Neuronal stem cell (in vitro differentiated cells): ENCODE measurements at regions not wholly inside any gene's neighbourhood (a gene's known extent, or its start where the extent isn't known, plus 50 kb on each side); places are given as distances from the start of the nearest gene placed in this dataset.

ENCODE experiments used
- DNase-seq: peaks from one replicate; pipeline ENCODE4 v3.0.0-alpha.2; 2013; ENCODE audit warnings: low spot score
- H2AFZ ChIP-seq: one replicate; pipeline ENCODE4 v1.6.1; 2013; ENCODE audit warnings: mild to moderate bottlenecking, low read length, inconsistent platforms
- H2AK5ac ChIP-seq: 2 replicates; pipeline ENCODE4 v1.6.1; 2013; ENCODE audit warnings: low read depth, mild to moderate bottlenecking, inconsistent platforms, low read length, moderate library complexity, mixed read lengths
- H2BK120ac ChIP-seq: 2 replicates; pipeline ENCODE4 v1.6.1; 2013; ENCODE audit warnings: low read depth, mild to moderate bottlenecking, inconsistent platforms, low read length, moderate library complexity, mixed read lengths
- H2BK12ac ChIP-seq: one replicate; pipeline ENCODE4 v1.6.1; 2013; ENCODE audit warnings: low read length, inconsistent platforms
- H2BK15ac ChIP-seq: 2 replicates; pipeline ENCODE4 v1.6.1; 2013; ENCODE audit warnings: mild to moderate bottlenecking, low read length, inconsistent platforms, mixed read lengths
- H2BK5ac ChIP-seq: one replicate; pipeline ENCODE4 v1.6.1; 2013; ENCODE audit warnings: inconsistent platforms, mild to moderate bottlenecking, low read length, moderate library complexity
- H3K14ac ChIP-seq: one replicate; pipeline ENCODE4 v1.6.1; 2013; ENCODE audit warnings: low read length, inconsistent platforms
- H3K18ac ChIP-seq: 2 replicates; pipeline ENCODE4 v1.6.1; 2013; ENCODE audit warnings: low read length, inconsistent platforms
- H3K23ac ChIP-seq: 2 replicates; pipeline ENCODE4 v1.6.1; 2013; ENCODE audit warnings: low read depth, mild to moderate bottlenecking, mixed read lengths, low read length, inconsistent platforms; ENCODE audit not compliant: poor library complexity
- H3K27ac ChIP-seq: replicated peaks from 3 replicates; pipeline ENCODE4 v1.5.1; 2013; ENCODE audit warnings: low read length, inconsistent platforms
- H3K27me3 ChIP-seq, 3 experiments: 2 replicates each; pipeline ENCODE4 v1.6.1; 2013; ENCODE audit warnings: low read length in 3 of 3, mild to moderate bottlenecking in 2 of 3, inconsistent platforms in 1 of 3, low read depth in 1 of 3, mixed read lengths in 1 of 3, moderate library complexity in 1 of 3; ENCODE audit not compliant: control insufficient read depth in 3 of 3, insufficient read depth in 3 of 3
- H3K36me3 ChIP-seq, 2 donors: replicated peaks in 1 of 2; 2 replicates each; pipeline ENCODE4 v1.6.1; 2013; ENCODE audit warnings: low read length in 2 of 2; ENCODE audit not compliant: control insufficient read depth in 2 of 2, insufficient read depth in 2 of 2
- H3K4ac ChIP-seq: 2 replicates; pipeline ENCODE4 v1.6.1; 2013; ENCODE audit warnings: inconsistent platforms, mild to moderate bottlenecking, low read length, moderate library complexity
- H3K4me1 ChIP-seq, 2 donors: 1 replicate in 1 of 2; 2 replicates in 1 of 2; pipeline ENCODE4 v1.6.1; 2013; ENCODE audit warnings: low read length in 2 of 2, low read depth in 1 of 2; ENCODE audit not compliant: control insufficient read depth in 2 of 2, insufficient read depth in 1 of 2
- H3K4me2 ChIP-seq: one replicate; pipeline ENCODE4 v1.6.1; 2013; ENCODE audit warnings: mild to moderate bottlenecking, low read length, inconsistent platforms; ENCODE audit not compliant: insufficient read depth, poor library complexity, severe bottlenecking
- H3K4me3 ChIP-seq, 2 donors: 2 replicates each; pipeline ENCODE4 v1.5.1; 2013; ENCODE audit warnings: low read length in 2 of 2, mild to moderate bottlenecking in 2 of 2, inconsistent platforms in 1 of 2, moderate library complexity in 1 of 2
- H3K79me1 ChIP-seq: one replicate; pipeline ENCODE4 v1.6.1; 2013; ENCODE audit warnings: low read depth, mild to moderate bottlenecking, inconsistent platforms, low read length, moderate library complexity
- H3K9ac ChIP-seq: one replicate; pipeline ENCODE4 v1.6.1; 2013; ENCODE audit warnings: mild to moderate bottlenecking, low read depth, low read length, inconsistent platforms; ENCODE audit not compliant: poor library complexity
- H3K9me3 ChIP-seq, 2 donors: replicated peaks in 1 of 2; 2 replicates each; pipeline versions ENCODE3 to v1.6.1; 2013; ENCODE audit warnings: low read length in 2 of 2, mild to moderate bottlenecking in 2 of 2, inconsistent platforms in 1 of 2, low read depth in 1 of 2, mixed read lengths in 1 of 2, moderate library complexity in 1 of 2; ENCODE audit not compliant: control insufficient read depth in 2 of 2, insufficient read depth in 1 of 2
- H4K8ac ChIP-seq: one replicate; pipeline ENCODE4 v1.6.1; 2013; ENCODE audit warnings: low read depth, mild to moderate bottlenecking, inconsistent platforms, low read length, moderate library complexity
- H4K91ac ChIP-seq: one replicate; pipeline ENCODE4 v1.6.1; 2013; ENCODE audit warnings: low read length, low read depth, mild to moderate bottlenecking, inconsistent platforms; ENCODE audit not compliant: poor library complexity
- WGBS, 2 donors: extraction: QIAGEN DNeasy Blood & Tissue Kit; methylation state at CpG; one replicate each; pipeline ENCODE4 v1.1.7; 2013; ENCODE audit warnings: missing lambda C conversion rate in 2 of 2, mixed read lengths in 1 of 2; ENCODE audit not compliant: insufficient read length in 2 of 2, insufficient replicate concordance in 1 of 2; ENCODE audit errors: extremely low coverage in 2 of 2; 5-methylcytosine and 5-hydroxymethylcytosine counted together

DNA sequence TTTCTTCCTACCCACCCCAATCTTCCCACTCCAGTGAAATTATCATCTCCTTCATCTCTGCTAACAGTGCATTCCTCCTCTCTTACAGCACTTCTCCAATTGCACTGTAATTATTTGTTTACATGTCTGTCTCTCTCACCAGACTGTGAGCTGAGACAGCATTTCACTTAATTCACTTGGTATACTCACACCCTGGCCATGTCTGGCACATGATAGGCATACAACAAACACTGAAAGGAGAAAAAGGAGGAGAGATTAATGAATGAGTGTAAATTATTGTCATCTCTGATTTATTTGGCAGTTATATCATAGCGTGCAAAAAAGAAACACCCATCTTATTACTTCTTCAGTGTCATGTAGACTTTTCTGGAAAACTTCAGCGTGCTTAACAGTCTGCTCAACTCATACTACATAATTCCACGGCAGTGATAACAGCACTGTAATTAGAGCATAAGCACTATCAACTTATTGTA is 452.3 kb downstream of the ADAMTS20 start:
- Histone ChIP-seq H3K4ac (no peak overlapping the region), H3K18ac (no peak overlapping the region), H3K79me1 (no peaks in the 10 kb centered on the region), H3K14ac (no peak overlapping the region), H3K9ac (no peak overlapping the region), H4K91ac (no peak overlapping the region), H2BK5ac (no peak overlapping the region), H2BK15ac (no peak overlapping the region), H2AFZ (no peak overlapping the region), H4K8ac (no peak overlapping the region), H3K4me1 (peaks cover 0 to under 1% of the 10 kb centered on the region in 2 donors), H2AK5ac (no peak overlapping the region), H3K4me3 (no peak overlapping the region), H3K36me3 (no peaks in the 10 kb centered on the region), H3K9me3 (no peaks in the 10 kb centered on the region), H2BK120ac (no peak overlapping the region), H2BK12ac (no peak overlapping the region), H3K23ac (no peak overlapping the region), H3K27me3 (no peaks in the 10 kb centered on the region), H3K4me2 (no peak overlapping the region), H3K27ac (no peak overlapping the region)
- no CpG with 5 or more reads among the region's 3 CpGs for WGBS, 2 donors
- DNase-seq = no peak

DNA sequence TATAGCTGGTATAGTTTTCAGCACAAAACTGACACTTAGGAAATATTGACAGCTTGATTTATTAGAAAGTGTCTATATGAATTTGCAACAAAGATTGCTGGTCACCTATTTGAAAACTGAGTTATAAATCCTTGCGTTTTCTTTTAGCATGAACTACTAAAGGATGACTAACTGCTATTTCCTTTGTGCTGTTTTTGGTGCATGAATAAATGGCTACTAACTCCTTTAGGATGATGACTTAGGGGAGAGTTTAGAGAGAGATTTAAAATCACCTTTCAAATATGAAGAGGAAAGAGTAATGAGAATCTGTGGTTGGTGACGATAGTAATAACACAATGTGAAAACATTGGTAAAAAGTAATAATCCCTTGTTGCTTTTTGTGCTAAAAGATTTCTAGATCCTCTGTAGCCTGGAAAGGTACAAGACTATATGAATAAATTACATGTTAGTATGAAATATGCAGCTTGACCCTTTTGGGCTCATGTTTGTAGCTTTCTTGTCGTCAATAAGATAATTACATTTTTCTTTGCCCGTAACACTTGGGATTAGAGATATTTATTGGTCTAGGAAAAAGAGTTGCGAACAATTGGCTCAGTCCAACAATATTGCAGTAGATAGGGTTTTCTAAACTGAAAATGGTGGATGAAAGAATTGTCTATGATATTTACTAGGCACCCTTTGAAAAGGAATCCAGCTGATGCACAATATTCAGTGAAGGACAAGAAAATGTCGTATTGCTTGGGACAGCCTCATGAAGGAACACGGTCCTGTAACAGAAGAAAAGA is 453.0 kb downstream of the ADAMTS20 start:
- H3K4me3 ChIP-seq = no peak overlapping the region
- no peaks in the 10 kb centered on the region for H3K36me3 ChIP-seq
- H2AFZ ChIP-seq = no peak overlapping the region
- no peak overlapping the region for H3K4me2 ChIP-seq
- H2BK120ac ChIP-seq = no peak overlapping the region
- H3K23ac ChIP-seq = no peak overlapping the region
- no peak overlapping the region for H3K14ac ChIP-seq
- WGBS, 2 donors = no CpG with 5 or more reads among the region's 7 CpGs
- no peak overlapping the region for H2BK15ac ChIP-seq
- no peak overlapping the region for H3K4ac ChIP-seq
- H3K18ac ChIP-seq = no peak overlapping the region
- H3K4me1 ChIP-seq = no peaks in the 10 kb centered on the region
- H2AK5ac ChIP-seq = no peak overlapping the region
- no peak overlapping the region for H3K9ac ChIP-seq
- no peak overlapping the region for H4K91ac ChIP-seq
- H2BK12ac ChIP-seq = no peak overlapping the region
- no peaks in the 10 kb centered on the region for H3K79me1 ChIP-seq
- no peak overlapping the region for H3K27ac ChIP-seq
- no peak overlapping the region for H2BK5ac ChIP-seq
- no peaks in the 10 kb centered on the region for H3K9me3 ChIP-seq
- no peak for DNase-seq
- no peak overlapping the region for H4K8ac ChIP-seq
- H3K27me3 ChIP-seq = no peaks in the 10 kb centered on the region

DNA sequence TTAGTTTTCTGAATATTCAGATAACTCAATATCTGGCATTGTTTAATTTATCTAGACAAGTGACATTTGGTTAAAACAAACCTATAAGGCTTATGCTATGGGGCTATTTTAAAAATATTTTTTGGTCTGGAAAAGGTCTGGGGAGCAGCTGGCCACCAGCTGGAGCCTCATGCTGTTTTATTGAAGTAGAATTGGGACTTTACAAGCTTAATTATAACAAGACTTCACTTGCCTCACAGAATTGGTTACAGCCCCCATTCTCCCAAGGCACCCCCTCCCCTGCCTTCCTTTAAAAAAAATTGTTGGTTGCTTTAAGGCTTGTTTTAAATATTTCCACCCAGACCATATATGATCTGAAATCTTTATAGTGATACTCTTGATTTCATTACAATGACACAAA is 453.9 kb downstream of the ADAMTS20 start:
- H4K8ac ChIP-seq = no peak overlapping the region
- H3K27ac ChIP-seq = no peak overlapping the region
- H3K4me2 ChIP-seq = no peak overlapping the region
- H3K18ac ChIP-seq = no peak overlapping the region
- no peak overlapping the region for H2BK15ac ChIP-seq
- H2AK5ac ChIP-seq = no peak overlapping the region
- no peak overlapping the region for H3K23ac ChIP-seq
- no peak overlapping the region for H4K91ac ChIP-seq
- H3K9ac ChIP-seq = no peak overlapping the region
- H2BK120ac ChIP-seq = no peak overlapping the region
- H2BK5ac ChIP-seq = no peak overlapping the region
- no peaks in the 10 kb centered on the region for H3K9me3 ChIP-seq
- H3K4ac ChIP-seq = no peak overlapping the region
- no peaks in the 10 kb centered on the region for H3K36me3 ChIP-seq
- no peaks in the 10 kb centered on the region for H3K79me1 ChIP-seq
- H3K4me1 ChIP-seq = no peaks in the 10 kb centered on the region
- H3K14ac ChIP-seq = no peak overlapping the region
- no peak overlapping the region for H2BK12ac ChIP-seq
- H3K27me3 ChIP-seq = no peaks in the 10 kb centered on the region
- H2AFZ ChIP-seq = no peak overlapping the region
- no peak overlapping the region for H3K4me3 ChIP-seq
- DNase-seq = no peak

DNA sequence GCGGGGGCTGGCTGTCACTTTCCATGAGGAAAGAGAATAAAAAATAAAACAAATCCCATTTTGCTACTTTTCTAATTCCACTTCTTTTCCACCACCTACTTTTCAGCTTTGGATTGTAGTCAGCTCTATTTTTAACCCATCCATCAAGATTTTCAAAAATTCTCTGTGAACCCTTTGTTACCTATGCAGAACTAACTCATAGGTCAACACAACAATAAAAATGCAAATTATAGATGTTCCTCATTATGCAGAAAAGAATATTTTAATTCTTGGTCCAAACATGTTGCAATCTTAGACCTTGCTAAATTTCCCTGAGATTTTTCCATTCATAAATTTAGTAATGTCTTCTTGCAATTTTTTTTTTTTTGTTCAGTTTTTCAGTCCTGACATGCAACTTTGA is 454.5 kb downstream of the ADAMTS20 start:
- Histone ChIP-seq H3K9ac (no peak overlapping the region), H3K36me3 (no peaks in the 10 kb centered on the region), H3K27ac (no peak overlapping the region), H2BK5ac (no peak overlapping the region), H4K8ac (no peak overlapping the region), H2BK15ac (no peak overlapping the region), H3K4me1 (no peaks in the 10 kb centered on the region), H3K18ac (no peak overlapping the region), H3K14ac (no peak overlapping the region), H3K9me3 (no peaks in the 10 kb centered on the region), H3K23ac (no peak overlapping the region), H2BK120ac (no peak overlapping the region), H3K4me3 (no peak overlapping the region), H2BK12ac (no peak overlapping the region), H3K4me2 (no peak overlapping the region), H3K27me3 (no peaks in the 10 kb centered on the region), H3K79me1 (no peaks in the 10 kb centered on the region), H2AFZ (no peak overlapping the region), H4K91ac (no peak overlapping the region), H3K4ac (no peak overlapping the region), H2AK5ac (no peak overlapping the region)
- WGBS, 2 donors = no CpG with 5 or more reads among the region's 1 CpG
- DNase-seq = no peak
